ENCODE measurements at regions not wholly inside any gene's neighbourhood (a gene's known extent, or its start where the extent isn't known, plus 50 kb on each side); places are given as distances from the start of the nearest gene placed in this dataset.

DNA sequence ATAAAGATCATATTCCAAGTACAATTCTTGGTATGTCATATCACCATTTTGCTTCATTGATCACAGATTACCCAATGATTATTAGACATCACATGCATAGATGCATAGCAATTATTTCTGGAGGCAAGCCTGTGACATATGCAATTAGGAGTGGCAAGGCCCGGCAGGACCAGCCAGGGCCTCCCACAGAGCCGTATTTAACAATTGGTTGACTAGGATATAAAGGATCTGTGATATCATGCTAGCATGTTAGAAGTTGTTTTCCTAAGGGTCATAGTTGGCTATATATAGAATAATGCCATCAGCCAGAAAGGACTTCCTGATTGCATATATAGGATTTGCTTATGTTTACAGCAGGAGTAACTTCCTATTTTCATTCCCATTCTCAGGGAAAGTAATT, 103.5 kb upstream of the OTUD4 start:
- TF ChIP-seq, protein P1, sequence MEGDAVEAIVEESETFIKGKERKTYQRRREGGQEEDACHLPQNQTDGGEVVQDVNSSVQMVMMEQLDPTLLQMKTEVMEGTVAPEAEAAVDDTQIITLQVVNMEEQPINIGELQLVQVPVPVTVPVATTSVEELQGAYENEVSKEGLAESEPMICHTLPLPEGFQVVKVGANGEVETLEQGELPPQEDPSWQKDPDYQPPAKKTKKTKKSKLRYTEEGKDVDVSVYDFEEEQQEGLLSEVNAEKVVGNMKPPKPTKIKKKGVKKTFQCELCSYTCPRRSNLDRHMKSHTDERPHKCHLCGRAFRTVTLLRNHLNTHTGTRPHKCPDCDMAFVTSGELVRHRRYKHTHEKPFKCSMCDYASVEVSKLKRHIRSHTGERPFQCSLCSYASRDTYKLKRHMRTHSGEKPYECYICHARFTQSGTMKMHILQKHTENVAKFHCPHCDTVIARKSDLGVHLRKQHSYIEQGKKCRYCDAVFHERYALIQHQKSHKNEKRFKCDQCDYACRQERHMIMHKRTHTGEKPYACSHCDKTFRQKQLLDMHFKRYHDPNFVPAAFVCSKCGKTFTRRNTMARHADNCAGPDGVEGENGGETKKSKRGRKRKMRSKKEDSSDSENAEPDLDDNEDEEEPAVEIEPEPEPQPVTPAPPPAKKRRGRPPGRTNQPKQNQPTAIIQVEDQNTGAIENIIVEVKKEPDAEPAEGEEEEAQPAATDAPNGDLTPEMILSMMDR (IDR thresholded peaks at IDR 0.05) = no peak
- TF ChIP-seq POLR2A (IDR thresholded peaks at IDR 0.05) = no peak
